HG02885 (cell line): ENCODE measurements at regions not wholly inside any gene's neighbourhood (a gene's known extent, or its start where the extent isn't known, plus 50 kb on each side); places are given as distances from the start of the nearest gene placed in this dataset.

ENCODE experiments used
- ATAC-seq: cut with Tn5 transposase; IDR thresholded peaks from one replicate; pipeline ENCODE4 v1.9.1; 2021; ENCODE audit warnings: mild to moderate bottlenecking; ENCODE audit not compliant: unreplicated experiment, poor library complexity

GRCh38 chr20:57038608-57039440 lies 227.6 kb downstream of the BMP7 start:
- ATAC-seq: no peak

- no peak for ATAC-seq
Measured at GRCh38 chr20:57040466-57040865, 226.0 kb downstream of the BMP7 start.

- no peak for ATAC-seq
Measured at GRCh38 chr20:57040924-57041323, 225.5 kb downstream of the BMP7 start.

- no peak for ATAC-seq
Measured at GRCh38 chr20:57043091-57043490, 223.3 kb downstream of the BMP7 start.

GRCh38 chr20:57043669-57044268 lies 222.7 kb downstream of the BMP7 start:
- no peak for ATAC-seq

GRCh38 chr20:57047281-57048026 lies 219.0 kb downstream of the BMP7 start:
- no peak for ATAC-seq

- no peak for ATAC-seq
Measured at GRCh38 chr20:57048027-57048869, 218.2 kb downstream of the BMP7 start.

GRCh38 chr20:57049296-57049695 lies 217.1 kb downstream of the BMP7 start:
- no peak for ATAC-seq

GRCh38 chr20:57051096-57051495 lies 215.3 kb downstream of the BMP7 start:
- ATAC-seq: no peak

- no peak for ATAC-seq
Measured at GRCh38 chr20:57053067-57053466, 213.4 kb downstream of the BMP7 start.

GRCh38 chr20:57053793-57054552 lies 212.5 kb downstream of the BMP7 start:
- ATAC-seq: no peak

GRCh38 chr20:57055345-57055744 lies 211.1 kb downstream of the BMP7 start:
- ATAC-seq: no peak

GRCh38 chr20:57056651-57057050 lies 209.8 kb downstream of the BMP7 start:
- no peak for ATAC-seq

- no peak for ATAC-seq
Measured at GRCh38 chr20:57059055-57059596, 207.3 kb downstream of the BMP7 start.

GRCh38 chr20:57060407-57061050 lies 205.9 kb downstream of the BMP7 start:
- no peak for ATAC-seq

GRCh38 chr20:57061051-57061900 lies 205.2 kb downstream of the BMP7 start:
- ATAC-seq: no peak

- no peak for ATAC-seq
Measured at GRCh38 chr20:57062241-57062640, 204.2 kb downstream of the BMP7 start.

- no peak for ATAC-seq
Measured at GRCh38 chr20:57062696-57063270, 203.7 kb downstream of the BMP7 start.
